Choroid plexus epithelial cell (primary cell): ENCODE measurements at regions not wholly inside any gene's neighbourhood (a gene's known extent, or its start where the extent isn't known, plus 50 kb on each side); places are given as distances from the start of the nearest gene placed in this dataset.
A peak's percentile ranks its signal among the peaks of the same experiment; 100 is the strongest.

Experiments
- DNase-seq: peaks from one replicate; pipeline ENCODE4 v3.0.0-alpha.2; 2010; ENCODE audit warnings: low read depth
- H3K4me3 ChIP-seq: 2 replicates; pipeline ENCODE4 v1.5.1; 2011; ENCODE audit warnings: low read depth, mild to moderate bottlenecking, control low read depth, low read length, moderate library complexity
- CTCF ChIP-seq: conservative IDR thresholded peaks from 2 replicates; pipeline ENCODE4 v1.5.1; 2011; ENCODE audit warnings: low read depth, mild to moderate bottlenecking, control low read depth, inconsistent platforms, low read length, moderate library complexity

GRCh38 chr13:83825676-83826075 lies 56.6 kb downstream of the SLITRK1 start:
- no peak for DNase-seq
- H3K4me3 ChIP-seq: no peak overlapping the region
- TF ChIP-seq CTCF: no peak

- TF ChIP-seq CTCF: no peak
- DNase-seq: no peak
- no peak overlapping the region for H3K4me3 ChIP-seq
Observed at GRCh38 chr13:83824560-83824959, 57.7 kb downstream of the SLITRK1 start.

GRCh38 chr13:83824120-83824519 lies 58.2 kb downstream of the SLITRK1 start:
- no peak for TF ChIP-seq CTCF
- no peak for DNase-seq
- H3K4me3 ChIP-seq: no peak overlapping the region

GRCh38 chr13:83819611-83820010 lies 62.7 kb downstream of the SLITRK1 start:
- DNase-seq: peak; percentile 52
- no peak overlapping the region for H3K4me3 ChIP-seq
- TF ChIP-seq CTCF: no peak

GRCh38 chr13:83819156-83819555 lies 63.1 kb downstream of the SLITRK1 start:
- H3K4me3 ChIP-seq: no peak overlapping the region
- peak; percentile 57 for DNase-seq
- no peak for TF ChIP-seq CTCF

GRCh38 chr13:83816081-83816480 lies 66.2 kb downstream of the SLITRK1 start:
- DNase-seq: no peak
- TF ChIP-seq CTCF: no peak
- H3K4me3 ChIP-seq: no peak overlapping the region

- TF ChIP-seq CTCF: no peak
- H3K4me3 ChIP-seq: no peak overlapping the region
- DNase-seq: no peak
Observed at GRCh38 chr13:83815598-83815997, 66.7 kb downstream of the SLITRK1 start.
